H9 (cell line): ENCODE measurements at regions not wholly inside any gene's neighbourhood (a gene's known extent, or its start where the extent isn't known, plus 50 kb on each side); places are given as distances from the start of the nearest gene placed in this dataset.

Source experiments
- DNase-seq: peaks from one replicate; pipeline ENCODE4 v3.0.0-alpha.2; 2017
- H2AFZ ChIP-seq: one replicate; pipeline ENCODE4 v1.6.1; 2013; ENCODE audit warnings: mild to moderate bottlenecking, low read length, control low read depth, moderate library complexity
- H2AK5ac ChIP-seq: 2 replicates; pipeline ENCODE4 v1.6.1; 2013; ENCODE audit warnings: low read length, control low read depth, mixed read lengths; ENCODE audit not compliant: insufficient read length
- H2BK120ac ChIP-seq: one replicate; pipeline ENCODE4 v1.6.1; 2013; ENCODE audit warnings: low read depth, mild to moderate bottlenecking, low read length, control low read depth, inconsistent platforms; ENCODE audit not compliant: poor library complexity, severe bottlenecking
- H2BK12ac ChIP-seq: 2 replicates; pipeline ENCODE4 v1.6.1; 2013; ENCODE audit warnings: low read length, control low read depth, mixed read lengths, low read depth; ENCODE audit not compliant: insufficient read length
- H2BK15ac ChIP-seq: 2 replicates; pipeline ENCODE4 v1.6.1; 2013; ENCODE audit warnings: low read depth, low read length, control low read depth
- H2BK20ac ChIP-seq: one replicate; pipeline ENCODE4 v1.6.1; 2013; ENCODE audit warnings: low read depth, mild to moderate bottlenecking, low read length, control low read depth, inconsistent platforms; ENCODE audit not compliant: poor library complexity, severe bottlenecking
- H2BK5ac ChIP-seq: 2 replicates; pipeline ENCODE4 v1.6.1; 2013; ENCODE audit warnings: low read length, control low read depth, mixed read lengths; ENCODE audit not compliant: insufficient read length
- H3K14ac ChIP-seq: 2 replicates; pipeline ENCODE4 v1.6.1; 2013; ENCODE audit warnings: low read length, control low read depth; ENCODE audit not compliant: insufficient read depth
- H3K18ac ChIP-seq: 2 replicates; pipeline ENCODE4 v1.6.1; 2013; ENCODE audit warnings: low read depth, mild to moderate bottlenecking, mixed read lengths, low read length, control low read depth; ENCODE audit not compliant: insufficient read length
- H3K23ac ChIP-seq: 2 replicates; pipeline ENCODE4 v1.6.1; 2013; ENCODE audit warnings: low read length, control low read depth, mixed read lengths, low read depth; ENCODE audit not compliant: insufficient read length
- H3K23me2 ChIP-seq: 2 replicates; pipeline ENCODE4 v1.6.1; 2013; ENCODE audit warnings: low read depth, mild to moderate bottlenecking, mixed read lengths, low read length, control low read depth; ENCODE audit not compliant: insufficient read length, poor library complexity, severe bottlenecking
- H3K27ac ChIP-seq: 2 replicates; pipeline ENCODE4 v1.5.1; 2013; ENCODE audit warnings: low read length, control low read depth, mixed read lengths, low read depth; ENCODE audit not compliant: insufficient read length
- H3K27me3 ChIP-seq: 2 replicates; pipeline ENCODE4 v1.6.1; 2013; ENCODE audit warnings: low read length, control low read depth, inconsistent platforms; ENCODE audit not compliant: insufficient read depth
- H3K4ac ChIP-seq: 2 replicates; pipeline ENCODE4 v1.6.1; 2013; ENCODE audit warnings: low read depth, mild to moderate bottlenecking, control low read depth, inconsistent platforms, low read length, moderate library complexity
- H3K4me1 ChIP-seq: 2 replicates; pipeline ENCODE4 v1.6.1; 2013; ENCODE audit warnings: low read length, control low read depth, inconsistent platforms; ENCODE audit not compliant: insufficient read depth
- H3K4me2 ChIP-seq: 2 replicates; pipeline ENCODE4 v1.6.1; 2013; ENCODE audit warnings: low read length, control low read depth, mixed read lengths; ENCODE audit not compliant: insufficient read length, insufficient read depth
- H3K56ac ChIP-seq: 2 replicates; pipeline ENCODE4 v1.6.1; 2013; ENCODE audit warnings: low read depth, mild to moderate bottlenecking, mixed read lengths, low read length, control low read depth; ENCODE audit not compliant: insufficient read length
- H3K79me1 ChIP-seq: 2 replicates; pipeline ENCODE4 v1.6.1; 2013; ENCODE audit warnings: low read depth, mild to moderate bottlenecking, moderate library complexity, low read length, control low read depth, inconsistent platforms; ENCODE audit not compliant: insufficient read depth, poor library complexity, severe bottlenecking
- H3K79me2 ChIP-seq: 2 replicates; pipeline ENCODE4 v1.6.1; 2013; ENCODE audit warnings: low read length, control low read depth, inconsistent platforms; ENCODE audit not compliant: insufficient read depth
- H3K9ac ChIP-seq: 2 replicates; pipeline ENCODE4 v1.6.1; 2013; ENCODE audit warnings: low read length, control low read depth, mixed read lengths; ENCODE audit not compliant: insufficient read length; ENCODE audit errors: extremely low read depth
- H3K9me3 ChIP-seq: one replicate; pipeline ENCODE4 v1.6.1; 2013; ENCODE audit warnings: low read depth, low read length, inconsistent platforms; ENCODE audit not compliant: control insufficient read depth
- H3T11ph ChIP-seq: one replicate; pipeline ENCODE4 v1.6.1; 2013; ENCODE audit warnings: mild to moderate bottlenecking, low read length, control low read depth, inconsistent platforms
- H4K20me1 ChIP-seq: one replicate; pipeline ENCODE4 v1.6.1; 2013; ENCODE audit not compliant: control insufficient read depth, insufficient read length, insufficient read depth
- H4K5ac ChIP-seq: 2 replicates; pipeline ENCODE4 v1.6.1; 2013; ENCODE audit warnings: low read depth, mild to moderate bottlenecking, mixed read lengths, low read length, control low read depth; ENCODE audit not compliant: insufficient read length
- H4K8ac ChIP-seq: replicated peaks from 2 replicates; pipeline ENCODE4 v1.6.1; 2013; ENCODE audit warnings: low read length, control low read depth, mixed read lengths, low read depth; ENCODE audit not compliant: insufficient read length
- H4K91ac ChIP-seq: 2 replicates; pipeline ENCODE4 v1.6.1; 2013; ENCODE audit warnings: low read depth, mild to moderate bottlenecking, moderate library complexity, mixed read lengths, low read length, control low read depth; ENCODE audit not compliant: insufficient read length
- H3K27ac Mint-ChIP-seq, 3 experiments: 2 replicates in 2 of 3; 3 replicates in 1 of 3; pipeline ENCODE4 v1.8.0; 2020 to 2021; ENCODE audit warnings: mixed read lengths in 3 of 3, mild to moderate bottlenecking in 1 of 3, moderate library complexity in 1 of 3
- H3K27me3 Mint-ChIP-seq: 2 replicates; pipeline ENCODE4 v1.8.0; 2021; ENCODE audit warnings: low read depth, mild to moderate bottlenecking, moderate library complexity, mixed read lengths
- H3K36me3 Mint-ChIP-seq, 3 experiments: 2 replicates in 2 of 3; 3 replicates in 1 of 3; pipeline ENCODE4 v1.8.0; 2020 to 2021; ENCODE audit warnings: low read depth in 3 of 3, mixed read lengths in 3 of 3; ENCODE audit not compliant: insufficient read depth in 1 of 3
- H3K4me1 Mint-ChIP-seq, 2 experiments: 2 replicates each; pipeline ENCODE4 v1.8.0; 2020; ENCODE audit warnings: mixed read lengths in 2 of 2
- H3K4me3 Mint-ChIP-seq, 2 experiments: 2 replicates in 1 of 2; 3 replicates in 1 of 2; pipeline ENCODE4 v1.8.0; 2020 to 2021; ENCODE audit warnings: mild to moderate bottlenecking in 2 of 2, mixed read lengths in 2 of 2, moderate library complexity in 1 of 2
- H3K9me3 Mint-ChIP-seq, 2 experiments: 2 replicates in 1 of 2; 3 replicates in 1 of 2; pipeline ENCODE4 v1.8.0; 2020; ENCODE audit warnings: mild to moderate bottlenecking in 2 of 2, mixed read lengths in 2 of 2, moderate library complexity in 1 of 2
- CTCF ChIP-seq: fragments of 200-600 bp; sonication (generic); conservative IDR thresholded peaks from 3 replicates; pipeline ENCODE4 v1.8.0; 2021; ENCODE audit warnings: antibody characterized with exemption, mild to moderate bottlenecking

DNA sequence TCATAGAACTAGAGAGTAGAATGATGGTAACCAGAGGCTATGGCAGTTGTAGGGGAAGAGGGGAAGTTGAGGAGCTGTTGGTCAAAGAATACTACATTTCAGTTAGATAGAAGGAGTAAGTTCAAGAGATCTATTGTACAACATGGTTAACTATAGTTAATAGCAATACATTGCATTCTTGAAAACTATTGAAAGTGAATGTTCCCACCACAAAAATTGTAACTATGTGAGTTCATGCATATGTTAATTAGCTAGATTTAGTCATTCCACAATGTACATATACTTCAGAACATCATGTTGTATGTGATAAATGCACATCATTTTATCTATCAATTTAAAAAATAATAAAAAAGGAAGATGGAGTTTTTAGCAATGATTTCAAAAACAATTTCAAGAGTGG lies 125.3 kb upstream of the IL15 start:
- Histone ChIP-seq H3K27me3 (no peaks in the 10 kb centered on the region), H2AFZ (no peak overlapping the region), H3K4me1 (no peaks in the 10 kb centered on the region), H2AK5ac (no peak overlapping the region), H2BK20ac (no peak overlapping the region), H3K4me2 (no peak overlapping the region), H3K9me3 (no peaks in the 10 kb centered on the region), H3T11ph (no peak overlapping the region), H3K4ac (no peak overlapping the region), H2BK5ac (no peak overlapping the region), H3K27ac (no peak overlapping the region), H3K23me2 (no peaks in the 10 kb centered on the region), H2BK15ac (no peak overlapping the region), H3K23ac (no peak overlapping the region), H2BK120ac (no peak overlapping the region), H3K56ac (no peak overlapping the region), H4K20me1 (no peaks in the 10 kb centered on the region), H3K79me1 (no peaks in the 10 kb centered on the region), H3K14ac (no peak overlapping the region), H3K79me2 (no peaks in the 10 kb centered on the region), H2BK12ac (no peak overlapping the region), H3K9ac (no peak overlapping the region), H4K91ac (no peak overlapping the region), H3K18ac (no peak overlapping the region), H4K8ac (no peak overlapping the region), H4K5ac (no peak overlapping the region)
- no peak for DNase-seq
- no peaks in the 10 kb centered on the region for H3K27me3 Mint-ChIP-seq
- H3K36me3 Mint-ChIP-seq: peaks cover 5 to 25% (median 14%) of the 10 kb centered on the region in 3 experiments; a peak in 6 of 7 replicates
- H3K4me3 Mint-ChIP-seq: no peak overlapping the region
- peaks cover 26 to 36% of the 10 kb centered on the region in 2 experiments for H3K9me3 Mint-ChIP-seq
- no peak for TF ChIP-seq CTCF
- H3K27ac Mint-ChIP-seq: no peak overlapping the region
- H3K4me1 Mint-ChIP-seq: no peaks in the 10 kb centered on the region
